Adrenal gland (tissue), 9 donors: ENCODE measurements at regions not wholly inside any gene's neighbourhood (a gene's known extent, or its start where the extent isn't known, plus 50 kb on each side); places are given as distances from the start of the nearest gene placed in this dataset.

ENCODE experiments used
- DNase-seq, 7 donors: peaks; one replicate each; pipeline ENCODE4 v3.0.0-alpha.2; 2019 to 2020
- H3K27ac ChIP-seq, 5 donors: fragments of 200-600 bp; sonication (generic) in 4 of 5; 1 replicate in 3 of 5; 2 replicates in 2 of 5; pipeline versions ENCODE4 v1.5.1 to v1.8.0; 2016 to 2020; ENCODE audit warnings: mild to moderate bottlenecking in 1 of 5
- H3K27me3 ChIP-seq: fragments of 200-600 bp; 2 replicates; pipeline ENCODE4 v1.8.0; 2021
- H3K36me3 ChIP-seq, 2 donors: fragments of 200-600 bp; replicated peaks in 1 of 2; 1 replicate in 1 of 2; 2 replicates in 1 of 2; pipeline versions ENCODE4 v1.5.1 to v1.8.0; 2018 to 2022
- H3K4me1 ChIP-seq, 2 donors: fragments of 200-600 bp; replicated peaks in 1 of 2; 1 replicate in 1 of 2; 2 replicates in 1 of 2; pipeline versions ENCODE4 v1.5.1 to v1.8.0; 2018 to 2021
- H3K4me3 ChIP-seq, 4 donors: fragments of 200-600 bp; sonication (generic) in 3 of 4; one replicate each; pipeline ENCODE4 v1.5.1; 2016 to 2018
- H3K9me3 ChIP-seq, 3 donors: fragments of 200-600 bp; sonication (generic) in 1 of 3; replicated peaks in 1 of 3; 1 replicate in 2 of 3; 2 replicates in 1 of 3; pipeline versions ENCODE4 v1.5.1 to v1.8.0; 2016 to 2021
- CTCF ChIP-seq, 6 experiments: fragments of 450-650 bp in 4 of 6; fragments of 200-600 bp in 2 of 6; sonication (generic) in 1 of 6; IDR thresholded peaks; 1 replicate in 5 of 6; 2 replicates in 1 of 6; pipeline versions ENCODE4 v1.5.1 to v1.8.0; 2016 to 2021; ENCODE audit warnings: antibody characterized with exemption in 6 of 6, mild to moderate bottlenecking in 2 of 6, moderate library complexity in 1 of 6
- POLR2A ChIP-seq, 2 donors: fragments of 450-650 bp; IDR thresholded peaks; one replicate each; pipeline ENCODE4 v1.6.1; 2017; ENCODE audit warnings: antibody characterized with exemption in 2 of 2, mild to moderate bottlenecking in 2 of 2, moderate library complexity in 1 of 2
- WGBS, 4 donors: extraction: QIAGEN DNeasy Blood & Tissue Kit in 2 of 4; methylation state at CpG; one replicate each; pipeline versions ENCODE4 v1.1.5 to v1.1.7; 2013 to 2017; 5-methylcytosine and 5-hydroxymethylcytosine counted together
- intact Hi-C, 2 donors: fragments of 100-400 bp; cut with DNase I; formaldehyde crosslinking; loops; one replicate each; pipeline versions ENCODE4 v1.14.1 to v1.15.0; 2022 to 2023
- donor health status: healthy with polysubstance abuse.
- donor health status: Bipolar disorder and iron deficiency.
- donor health status: DM: yes; HTN: yes; CAD: no.
- donor health status: DM: no; HTN: no; CAD: no.
- donor health status: DM: no; HTN: no; CAD: no.

GRCh38 chr18:34339155-34339554 lies 114.4 kb upstream of the NOL4 start:
- Histone ChIP-seq H3K4me3 (no peak overlapping the region), H3K27ac (no peak overlapping the region), H3K36me3 (no peaks in the 10 kb centered on the region), H3K9me3 (no peaks in the 10 kb centered on the region), H3K4me1 (no peaks in the 10 kb centered on the region), H3K27me3 (no peaks in the 10 kb centered on the region)
- WGBS, 4 donors, result 77 to 87% (median 82%) methylated on average over 1 of the region's 1 CpG
- TF ChIP-seq CTCF (IDR thresholded peaks at IDR 0.05) (no peak), POLR2A (IDR thresholded peaks at IDR 0.05) (no peak)
- DNase-seq, result no peak
- intact Hi-C loops, result no loop called here

- WGBS, 4 donors, result 24 to 44% (median 43%) methylated on average over 1 of the region's 1 CpG
- intact Hi-C loops, result no loop called here
- H3K4me1 ChIP-seq, result no peaks in the 10 kb centered on the region
These were observed 118.2 kb upstream of the NOL4 start for GRCh38 chr18:34342960-34343359.

GRCh38 chr18:34345738-34346137 lies 121.0 kb upstream of the NOL4 start:
- H3K27ac ChIP-seq, result no peak overlapping the region
- no peaks in the 10 kb centered on the region for H3K4me1 ChIP-seq
- no peak overlapping the region for H3K4me3 ChIP-seq
- DNase-seq, result no peak
- intact Hi-C loops, result no loop called here
- no peaks in the 10 kb centered on the region for H3K27me3 ChIP-seq
- no peaks in the 10 kb centered on the region for H3K9me3 ChIP-seq
- TF ChIP-seq CTCF (IDR thresholded peaks at IDR 0.05) (no peak), POLR2A (IDR thresholded peaks at IDR 0.05) (no peak)
- H3K36me3 ChIP-seq, result no peaks in the 10 kb centered on the region

More at GRCh38 chr18:34342960-34343359, 118.2 kb upstream of the NOL4 start:
- Histone ChIP-seq H3K27ac (no peak overlapping the region), H3K27me3 (no peaks in the 10 kb centered on the region), H3K4me3 (no peak overlapping the region), H3K36me3 (no peaks in the 10 kb centered on the region), H3K9me3 (no peaks in the 10 kb centered on the region)
- TF ChIP-seq POLR2A (IDR thresholded peaks at IDR 0.05), result no peak
- TF ChIP-seq CTCF (IDR thresholded peaks at IDR 0.05), result no peak
- no peak for DNase-seq

GRCh38 chr18:34350778-34351177 lies 126.1 kb upstream of the NOL4 start:
- TF ChIP-seq CTCF (IDR thresholded peaks at IDR 0.05), result no peak
- WGBS, 4 donors, result 69 to 86% (median 74%) methylated on average over 1 to 3 of the region's 3 CpGs
- intact Hi-C loops, result no loop called here
- no peak overlapping the region for H3K4me3 ChIP-seq
- no peaks in the 10 kb centered on the region for H3K4me1 ChIP-seq
- no peak overlapping the region for H3K27ac ChIP-seq
- H3K9me3 ChIP-seq, result no peaks in the 10 kb centered on the region
- no peak for DNase-seq
- H3K27me3 ChIP-seq, result no peaks in the 10 kb centered on the region
- H3K36me3 ChIP-seq, result no peaks in the 10 kb centered on the region
